ENCODE measurements at regions not wholly inside any gene's neighbourhood (a gene's known extent, or its start where the extent isn't known, plus 50 kb on each side); places are given as distances from the start of the nearest gene placed in this dataset.

DNA sequence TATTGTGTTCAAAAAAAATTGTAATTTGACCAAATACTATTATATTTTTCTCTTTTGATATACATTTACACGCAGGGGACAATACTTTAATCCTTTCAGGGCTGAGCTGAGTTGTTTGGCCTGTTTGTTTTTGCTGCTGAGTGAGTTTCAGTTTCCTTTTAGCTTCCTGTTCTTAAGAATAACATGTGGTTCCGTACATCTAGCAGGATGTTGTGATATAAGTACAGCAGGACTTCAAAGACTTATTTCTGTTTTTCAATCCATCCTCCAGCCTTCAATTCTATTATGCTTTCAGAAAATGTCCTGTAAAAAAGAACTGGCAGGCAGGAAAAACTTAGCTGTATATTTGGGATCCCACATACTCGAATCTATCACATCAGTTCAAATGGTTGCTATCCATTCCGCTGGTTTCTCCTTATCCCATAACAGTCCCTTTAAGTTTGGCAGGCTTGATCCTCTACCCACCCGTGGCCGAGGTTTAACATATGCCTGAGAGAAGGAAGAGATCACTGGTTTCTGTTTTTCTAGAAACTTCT, 1037.3 kb upstream of the ACO1 start:
- Histone ChIP-seq H3K27ac (no peak overlapping the region), H3K4me1 (ENCODE audit: insufficient read depth) (peaks cover 2% of the 10 kb centered on the region), H3K4me3 (no peak overlapping the region), H3K9me3 (no peaks in the 10 kb centered on the region), H3K36me3 (no peaks in the 10 kb centered on the region), H3K27me3 (no peaks in the 10 kb centered on the region)
- 8 to 24% (median 9%) methylated on average over 6 of the region's 6 CpGs for WGBS, 3 donors
- DNase-seq, result no peak
- intact Hi-C loops (cut with DNase I), result no loop called here
- TF ChIP-seq CTCF (IDR thresholded peaks at IDR 0.05) (no peak), EP300 (IDR thresholded peaks at IDR 0.05) (no peak), POLR2A (IDR thresholded peaks at IDR 0.05) (no peak)

DNA sequence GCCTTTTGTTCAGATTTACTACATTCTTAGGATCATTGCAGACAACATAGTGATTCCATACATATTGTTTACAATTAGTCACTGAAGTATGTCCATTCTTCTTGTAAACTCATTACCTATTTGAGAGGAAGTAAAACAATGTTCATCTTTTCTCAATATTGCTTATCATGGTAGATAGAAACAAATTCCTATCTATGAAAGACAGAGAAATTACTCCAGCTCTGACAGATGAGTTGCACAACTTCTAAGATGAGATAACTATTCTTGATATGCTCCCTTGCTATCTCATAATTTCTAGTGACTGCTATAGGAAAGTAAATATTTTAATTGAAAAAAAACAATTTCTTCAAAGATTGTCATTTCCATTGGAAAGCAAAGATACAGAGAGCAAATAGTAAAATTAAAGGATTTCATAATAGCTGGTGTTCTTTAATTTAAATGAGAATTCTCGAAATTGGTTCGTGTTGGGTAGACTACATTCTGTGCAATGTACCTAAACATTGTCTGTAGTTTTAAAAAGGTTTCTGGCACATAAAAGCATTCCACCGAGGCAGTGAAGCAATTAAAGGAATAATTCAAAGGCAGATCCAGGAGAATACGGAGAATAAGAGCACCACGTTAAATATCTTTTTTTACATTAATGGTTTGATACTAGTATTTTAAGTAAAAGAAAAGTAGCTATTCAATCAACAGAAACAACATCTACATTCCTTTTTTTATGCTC, 1029.1 kb upstream of the ACO1 start:
- WGBS, 3 donors, result 93 to 95% (median 94%) methylated on average over 5 of the region's 5 CpGs
- H3K4me1 ChIP-seq (ENCODE audit: insufficient read depth), result no peaks in the 10 kb centered on the region
- no peaks in the 10 kb centered on the region for H3K36me3 ChIP-seq
- H3K4me3 ChIP-seq, result no peak overlapping the region
- no peak for DNase-seq
- intact Hi-C loops (cut with DNase I), result no loop called here
- H3K27ac ChIP-seq, result no peak overlapping the region
- H3K9me3 ChIP-seq, result no peaks in the 10 kb centered on the region
- no peaks in the 10 kb centered on the region for H3K27me3 ChIP-seq
- TF ChIP-seq EP300 (IDR thresholded peaks at IDR 0.05) (no peak), CTCF (IDR thresholded peaks at IDR 0.05) (no peak), POLR2A (IDR thresholded peaks at IDR 0.05) (no peak)

DNA sequence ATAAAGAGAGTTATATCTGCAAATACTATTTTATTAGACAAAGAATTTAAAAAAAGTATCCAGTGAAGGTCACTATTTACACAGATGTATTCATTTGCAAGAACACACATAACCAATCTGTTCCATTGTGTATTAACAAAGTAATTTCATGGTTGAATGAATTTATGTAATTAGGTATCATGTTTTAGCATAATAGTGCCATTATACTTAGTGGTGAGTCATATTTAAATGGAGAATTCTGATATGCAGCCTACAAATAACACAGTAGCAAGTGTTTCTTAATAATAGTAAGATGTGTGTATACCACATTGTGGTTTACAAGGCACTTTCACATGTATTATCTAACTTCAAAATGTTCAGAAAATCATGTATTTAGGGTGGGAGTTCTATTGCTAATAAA, 1028.5 kb upstream of the ACO1 start:
- DNase-seq, result no peak
- intact Hi-C loops (cut with DNase I), result no loop called here
- no peaks in the 10 kb centered on the region for H3K4me1 ChIP-seq (ENCODE audit: insufficient read depth)

GRCh38 chr9:31359071-31359470, 1025.4 kb upstream of the ACO1 start:
- Histone ChIP-seq H3K9me3 (no peaks in the 10 kb centered on the region), H3K27me3 (no peaks in the 10 kb centered on the region), H3K27ac (no peak overlapping the region), H3K4me1 (ENCODE audit: insufficient read depth) (no peaks in the 10 kb centered on the region), H3K36me3 (no peaks in the 10 kb centered on the region), H3K4me3 (no peak overlapping the region)
- TF ChIP-seq CTCF (IDR thresholded peaks at IDR 0.05) (no peak), POLR2A (IDR thresholded peaks at IDR 0.05) (no peak), EP300 (IDR thresholded peaks at IDR 0.05) (no peak)
- no peak for DNase-seq
- intact Hi-C loops (cut with DNase I), result no loop called here

More for the DNA sequence above, 1028.5 kb upstream of the ACO1 start:
- H3K4me3 ChIP-seq, result no peak overlapping the region
- H3K27me3 ChIP-seq, result no peaks in the 10 kb centered on the region
- H3K36me3 ChIP-seq, result no peaks in the 10 kb centered on the region
- no peaks in the 10 kb centered on the region for H3K9me3 ChIP-seq
- TF ChIP-seq POLR2A (IDR thresholded peaks at IDR 0.05), result no peak
- TF ChIP-seq CTCF (IDR thresholded peaks at IDR 0.05), result no peak
- TF ChIP-seq EP300 (IDR thresholded peaks at IDR 0.05), result no peak
- H3K27ac ChIP-seq, result no peak overlapping the region

Data from ovary (tissue), 7 donors.